SK-N-SH (cell line): ENCODE measurements at regions not wholly inside any gene's neighbourhood (a gene's known extent, or its start where the extent isn't known, plus 50 kb on each side); places are given as distances from the start of the nearest gene placed in this dataset.

Experiments used
- CTCF ChIA-PET: fragments of 300-600, 350-600 bp; formaldehyde crosslinking; extraction: SDS; loops from one replicate; lab custom pipeline; 2021; lab: Yijun Ruan, JAX
- POLR2A ChIA-PET: fragments of 350-600 bp; sonication (Branson Sonifier 250); formaldehyde crosslinking; extraction: SDS; loops from one replicate; lab custom pipeline; 2020; ENCODE audit warnings: antibody characterized with exemption, inconsistent platforms; lab: Yijun Ruan, JAX
- DNase-seq: peaks from one replicate; pipeline ENCODE4 v3.0.0; 2012
- H2AFZ ChIP-seq: fragments of 200-600 bp; sonication (generic); 2 replicates; pipeline ENCODE4 v1.8.1; 2016; ENCODE audit warnings: antibody characterized with exemption, mild to moderate bottlenecking, low read depth
- H3F3A ChIP-seq: fragments of 200-600 bp; sonication (generic); replicated peaks from 2 replicates; pipeline ENCODE3; 2016; ENCODE audit warnings: antibody characterized with exemption, mild to moderate bottlenecking; ENCODE audit not compliant: insufficient read depth
- H3K27ac ChIP-seq, 2 experiments: fragments of 200-500 bp in 1 of 2; fragments of 200-600 bp in 1 of 2; sonication (Bioruptor generic) in 1 of 2; sonication (generic), shearing (Covaris generic) in 1 of 2; 2 replicates each; pipeline versions ENCODE4 v1.5.1 to v1.6.1; 2014 to 2016; ENCODE audit warnings: low read depth in 2 of 2, inconsistent platforms in 1 of 2, low read length in 1 of 2, mild to moderate bottlenecking in 1 of 2, mixed read lengths in 1 of 2
- H3K27me3 ChIP-seq: fragments of 200-600 bp; sonication (generic), shearing (Covaris generic); 2 replicates; pipeline ENCODE4 v1.6.1; 2016; ENCODE audit warnings: mixed run types; ENCODE audit not compliant: insufficient read depth
- H3K36me3 ChIP-seq, 2 experiments: fragments of 200-500 bp in 1 of 2; fragments of 200-600 bp in 1 of 2; sonication (Bioruptor generic) in 1 of 2; sonication (generic) in 1 of 2; replicated peaks in 1 of 2; 2 replicates each; pipeline versions ENCODE3 to v1.5.1; 2014 to 2016; ENCODE audit warnings: low read length in 1 of 2, mild to moderate bottlenecking in 1 of 2; ENCODE audit not compliant: insufficient read depth in 2 of 2, control insufficient read depth in 1 of 2
- H3K4me1 ChIP-seq, 2 experiments: fragments of 200-500 bp in 1 of 2; fragments of 200-600 bp in 1 of 2; sonication (Bioruptor generic) in 1 of 2; sonication (generic), shearing (Covaris generic) in 1 of 2; 2 replicates each; pipeline versions ENCODE4 v1.5.1 to v1.6.1; 2014 to 2016; ENCODE audit warnings: low read depth in 1 of 2, low read length in 1 of 2, mixed run types in 1 of 2; ENCODE audit not compliant: insufficient read depth in 2 of 2, control insufficient read depth in 1 of 2
- H3K4me2 ChIP-seq: fragments of 200-600 bp; sonication (generic), shearing (Covaris generic); 2 replicates; pipeline ENCODE4 v1.6.1; 2017; ENCODE audit warnings: mixed run types
- H3K4me3 ChIP-seq, 2 experiments: fragments of 200-500 bp in 1 of 2; fragments of 200-600 bp in 1 of 2; sonication (Bioruptor generic) in 1 of 2; sonication (generic), shearing (Covaris generic) in 1 of 2; 2 replicates each; pipeline versions ENCODE4 v1.5.1 to v1.8.1; 2014 to 2016; ENCODE audit warnings: low read depth in 2 of 2, inconsistent platforms in 1 of 2, low read length in 1 of 2, mild to moderate bottlenecking in 1 of 2, mixed read lengths in 1 of 2, moderate library complexity in 1 of 2
- H3K79me2 ChIP-seq: fragments of 200-600 bp; sonication (generic); 2 replicates; pipeline ENCODE4 v1.8.1; 2017; ENCODE audit warnings: mild to moderate bottlenecking; ENCODE audit not compliant: insufficient read depth
- H3K9ac ChIP-seq: fragments of 200-600 bp; sonication (generic); 2 replicates; pipeline ENCODE4 v1.6.1; 2017; ENCODE audit warnings: mixed run types
- H3K9me2 ChIP-seq: fragments of 200-600 bp; sonication (generic); 2 replicates; pipeline ENCODE4 v1.6.1; 2017; ENCODE audit warnings: mixed run types
- H3K9me3 ChIP-seq: fragments of 200-600 bp; sonication (generic); 2 replicates; pipeline ENCODE4 v1.6.1; 2017; ENCODE audit warnings: mixed run types, mild to moderate bottlenecking, moderate library complexity
- H4K20me1 ChIP-seq: fragments of 200-600 bp; sonication (generic); 2 replicates; pipeline ENCODE4 v1.6.1; 2017; ENCODE audit warnings: mild to moderate bottlenecking, mixed run types; ENCODE audit not compliant: insufficient read depth
- ELF1 ChIP-seq: IDR thresholded peaks from 2 replicates; pipeline ENCODE4 v1.4.0; 2012
- FOSL2 ChIP-seq: IDR thresholded peaks from 2 replicates; pipeline ENCODE4 v1.4.0; 2012; ENCODE audit warnings: low read depth, mild to moderate bottlenecking, moderate library complexity, borderline replicate concordance
- GABPA ChIP-seq: IDR thresholded peaks from 2 replicates; pipeline ENCODE4 v1.4.0; 2012; ENCODE audit warnings: low read depth, mild to moderate bottlenecking
- GATA2 ChIP-seq: sonication (generic); formaldehyde crosslinking; IDR thresholded peaks from 2 replicates; pipeline ENCODE4 v1.5.0; 2020; ENCODE audit warnings: mild to moderate bottlenecking, missing genetic modification reagents
- MEF2A ChIP-seq: IDR thresholded peaks from 2 replicates; pipeline ENCODE4 v1.4.0; 2012; ENCODE audit warnings: low read depth, borderline replicate concordance
- MXI1 ChIP-seq: IDR thresholded peaks from 2 replicates; pipeline ENCODE4 v1.6.1; 2012; ENCODE audit warnings: mild to moderate bottlenecking, low read depth, low read length, improper control_type of control experiment
- NFIC ChIP-seq: IDR thresholded peaks from 2 replicates; pipeline ENCODE4 v1.4.0; 2012; ENCODE audit warnings: borderline replicate concordance
- NRF1 ChIP-seq: IDR thresholded peaks from 2 replicates; pipeline ENCODE4 v1.6.1; 2012; ENCODE audit warnings: low read depth, mild to moderate bottlenecking, low read length
- RCOR1 ChIP-seq: fragments of 150-350 bp; IDR thresholded peaks from 2 replicates; pipeline ENCODE4 v1.6.1; 2017; ENCODE audit warnings: antibody characterized with exemption, low read length
- RFX5 ChIP-seq: IDR thresholded peaks from 2 replicates; pipeline ENCODE4 v1.6.1; 2012; ENCODE audit warnings: mild to moderate bottlenecking, improper control_type of control experiment, low read length
- RXRA ChIP-seq: IDR thresholded peaks from 2 replicates; pipeline ENCODE4 v1.4.0; 2012; ENCODE audit warnings: low read depth, mild to moderate bottlenecking, borderline replicate concordance
- SIN3A ChIP-seq: IDR thresholded peaks from 2 replicates; pipeline ENCODE4 v1.6.1; 2012; ENCODE audit warnings: low read depth, mild to moderate bottlenecking, low read length, moderate library complexity, borderline replicate concordance
- TAF1 ChIP-seq: IDR thresholded peaks from 2 replicates; pipeline ENCODE4 v1.6.1; 2012; ENCODE audit warnings: low read depth, mild to moderate bottlenecking, low read length, moderate library complexity, borderline replicate concordance
- TCF12 ChIP-seq: IDR thresholded peaks from 2 replicates; pipeline ENCODE4 v1.4.0; 2012
- WGBS: methylation state at CpG from one replicate; pipeline ENCODE4 v1.1.6; 2017; ENCODE audit warnings: low lambda C conversion rate; 5-methylcytosine and 5-hydroxymethylcytosine counted together
- TF ChIP-seq, protein P1 (sequence below): fragments of 150-350 bp; IDR thresholded peaks from 2 replicates; pipeline ENCODE4 v1.6.1; 2016; ENCODE audit warnings: mild to moderate bottlenecking, low read depth, low read length
- TF ChIP-seq, protein P2 (sequence below): IDR thresholded peaks from 2 replicates; pipeline ENCODE4 v1.4.0; 2012; ENCODE audit warnings: low read depth

DNA sequence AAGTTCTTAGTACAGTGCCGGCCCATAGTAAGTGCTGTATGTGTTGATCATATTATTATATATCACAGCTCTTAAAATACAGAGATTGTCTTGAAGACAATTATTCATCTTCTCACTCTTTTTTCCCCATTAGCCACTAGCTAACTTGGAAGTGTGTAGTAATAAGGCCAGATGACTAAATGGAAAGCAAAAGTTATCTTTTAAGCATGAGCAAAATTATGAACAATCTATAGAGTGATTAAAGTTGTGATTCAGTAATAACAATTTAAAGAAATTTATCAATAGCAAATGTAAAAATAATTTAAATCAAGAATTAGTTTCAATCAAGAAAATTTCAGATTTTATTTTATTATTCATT lies 630.9 kb upstream of the TBL1XR1 start:
- WGBS = 75% methylated on average over 1 of the region's 1 CpG
- no peak overlapping the region for H3K9ac ChIP-seq
- no peak overlapping the region for H3K4me3 ChIP-seq
- H3K27ac ChIP-seq = peak overlapping the region in 1 of 2 experiments; percentile 45; a peak in 1 of 4 replicates
- H3K9me2 ChIP-seq = no peaks in the 10 kb centered on the region
- peaks cover 21% of the 10 kb centered on the region for H3F3A ChIP-seq
- POLR2A ChIA-PET = no interaction called here
- H2AFZ ChIP-seq = no peak overlapping the region
- H3K9me3 ChIP-seq = no peaks in the 10 kb centered on the region
- DNase-seq = no peak
- no peaks in the 10 kb centered on the region for H3K27me3 ChIP-seq
- H3K4me2 ChIP-seq = no peak overlapping the region
- no peaks in the 10 kb centered on the region for H4K20me1 ChIP-seq
- H3K4me1 ChIP-seq = peaks cover 24 to 34% of the 10 kb centered on the region in 2 experiments
- no peaks in the 10 kb centered on the region for H3K79me2 ChIP-seq
- CTCF ChIA-PET = interaction anchor here (1.2 to 2.4 kb wide), 3 partner anchors 11 to 75 kb away, joined by 3 to 5 read pairs (median 3); no protein-coding TSS in a partner anchor
- no peaks in the 10 kb centered on the region for H3K36me3 ChIP-seq
- TF ChIP-seq, protein P1, sequence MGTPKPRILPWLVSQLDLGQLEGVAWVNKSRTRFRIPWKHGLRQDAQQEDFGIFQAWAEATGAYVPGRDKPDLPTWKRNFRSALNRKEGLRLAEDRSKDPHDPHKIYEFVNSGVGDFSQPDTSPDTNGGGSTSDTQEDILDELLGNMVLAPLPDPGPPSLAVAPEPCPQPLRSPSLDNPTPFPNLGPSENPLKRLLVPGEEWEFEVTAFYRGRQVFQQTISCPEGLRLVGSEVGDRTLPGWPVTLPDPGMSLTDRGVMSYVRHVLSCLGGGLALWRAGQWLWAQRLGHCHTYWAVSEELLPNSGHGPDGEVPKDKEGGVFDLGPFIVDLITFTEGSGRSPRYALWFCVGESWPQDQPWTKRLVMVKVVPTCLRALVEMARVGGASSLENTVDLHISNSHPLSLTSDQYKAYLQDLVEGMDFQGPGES = no peak
- TF ChIP-seq ELF1 = no peak
- no peak for TF ChIP-seq NFIC
- TF ChIP-seq RCOR1 = no peak
- TF ChIP-seq FOSL2 = no peak

DNA sequence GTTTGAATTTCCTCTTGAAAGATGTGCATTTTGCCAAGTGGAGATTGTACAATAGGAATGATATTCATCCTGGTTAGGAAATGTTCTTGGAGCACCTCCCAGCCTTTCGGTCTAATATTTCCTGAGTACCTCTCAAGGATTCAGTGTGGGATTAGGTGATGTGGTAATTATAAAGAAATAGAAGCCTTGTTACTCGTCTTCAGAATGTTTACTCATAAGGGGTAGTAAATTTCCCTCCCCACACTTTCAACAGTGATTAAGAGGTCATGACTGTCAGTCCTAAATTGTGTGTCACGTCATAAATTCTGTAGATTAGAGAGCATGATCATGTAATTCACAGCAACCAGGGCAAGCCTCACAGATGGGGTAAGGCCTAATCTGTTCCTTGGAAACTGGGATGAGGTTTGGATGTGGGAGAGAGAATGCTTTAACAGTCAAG lies 633.1 kb upstream of the TBL1XR1 start:
- H3K9ac ChIP-seq = no peak overlapping the region
- DNase-seq = no peak

GRCh38 chr3:177831361-177831760 lies 634.1 kb upstream of the TBL1XR1 start:
- Histone ChIP-seq H3K9me3 (no peaks in the 10 kb centered on the region), H3K9ac (no peak overlapping the region)
- CTCF ChIA-PET = no interaction called here
- TF ChIP-seq GATA2 (CRISPR knock-in tag) (no peak), RXRA (no peak), MEF2A (no peak), TCF12 (no peak), RFX5 (no peak), GABPA (no peak), RCOR1 (no peak), SIN3A (no peak), FOSL2 (no peak)
- TF ChIP-seq, all 33 proteins: peak for 0
- no peaks in the 10 kb centered on the region for H4K20me1 ChIP-seq
- no peaks in the 10 kb centered on the region for H3K79me2 ChIP-seq
- H3F3A ChIP-seq = peaks cover 20% of the 10 kb centered on the region
- H3K27me3 ChIP-seq = no peaks in the 10 kb centered on the region
- H3K4me2 ChIP-seq = no peak overlapping the region
- H3K4me3 ChIP-seq = no peak overlapping the region
- H3K36me3 ChIP-seq = no peaks in the 10 kb centered on the region
- DNase-seq = no peak
- POLR2A ChIA-PET = no interaction called here
- H2AFZ ChIP-seq = no peak overlapping the region
- 91% methylated on average over 4 of the region's 4 CpGs for WGBS
- H3K9me2 ChIP-seq = no peaks in the 10 kb centered on the region
- peaks cover 29 to 35% of the 10 kb centered on the region in 2 experiments for H3K4me1 ChIP-seq
- H3K27ac ChIP-seq = no peak overlapping the region

More for the DNA sequence above, 633.1 kb upstream of the TBL1XR1 start:
- H3K4me1 ChIP-seq = peaks cover 26 to 32% of the 10 kb centered on the region in 2 experiments
- H4K20me1 ChIP-seq = no peaks in the 10 kb centered on the region
- H3K79me2 ChIP-seq = no peaks in the 10 kb centered on the region
- no peaks in the 10 kb centered on the region for H3K9me2 ChIP-seq
- H3K4me2 ChIP-seq = no peak overlapping the region
- TF ChIP-seq, protein P1 = no peak
- no peak for TF ChIP-seq TAF1
- TF ChIP-seq, protein P2, sequence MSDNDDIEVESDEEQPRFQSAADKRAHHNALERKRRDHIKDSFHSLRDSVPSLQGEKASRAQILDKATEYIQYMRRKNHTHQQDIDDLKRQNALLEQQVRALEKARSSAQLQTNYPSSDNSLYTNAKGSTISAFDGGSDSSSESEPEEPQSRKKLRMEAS = no peak
- TF ChIP-seq MXI1 = no peak
- no peak for TF ChIP-seq NRF1
- no peaks in the 10 kb centered on the region for H3K36me3 ChIP-seq
- 91% methylated on average over 3 of the region's 3 CpGs for WGBS
- H3K9me3 ChIP-seq = no peaks in the 10 kb centered on the region
- peaks cover 16% of the 10 kb centered on the region for H3F3A ChIP-seq
- POLR2A ChIA-PET = no interaction called here
- no peak overlapping the region for H3K4me3 ChIP-seq
- no peak overlapping the region; a peak in 1 of 4 replicates for H3K27ac ChIP-seq
- CTCF ChIA-PET = no interaction called here
- no peaks in the 10 kb centered on the region for H3K27me3 ChIP-seq
- no peak overlapping the region for H2AFZ ChIP-seq
